ENCODE measurements at regions not wholly inside any gene's neighbourhood (a gene's known extent, or its start where the extent isn't known, plus 50 kb on each side); places are given as distances from the start of the nearest gene placed in this dataset.

DNA sequence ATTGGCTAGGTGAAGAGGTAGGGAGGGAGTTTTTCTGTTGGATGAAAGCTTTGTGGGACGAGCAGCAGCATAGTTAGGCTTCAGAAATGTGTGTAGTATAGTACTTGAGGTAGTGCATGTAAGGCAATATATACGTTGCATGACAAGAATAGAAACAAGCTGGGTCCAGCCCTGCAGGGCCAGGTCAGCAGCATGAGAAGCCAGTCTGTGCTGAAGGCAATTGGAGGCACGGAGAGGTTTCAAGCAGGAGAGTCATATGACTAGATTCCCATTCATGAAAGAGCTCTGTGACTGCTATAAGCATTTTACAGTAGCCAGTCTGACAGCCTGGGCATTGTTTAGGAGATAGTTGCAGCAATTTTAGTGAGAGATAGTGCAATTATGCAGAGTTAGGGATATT, 84.2 kb upstream of the DSCAM start (continued):
- TF ChIP-seq, protein P1, sequence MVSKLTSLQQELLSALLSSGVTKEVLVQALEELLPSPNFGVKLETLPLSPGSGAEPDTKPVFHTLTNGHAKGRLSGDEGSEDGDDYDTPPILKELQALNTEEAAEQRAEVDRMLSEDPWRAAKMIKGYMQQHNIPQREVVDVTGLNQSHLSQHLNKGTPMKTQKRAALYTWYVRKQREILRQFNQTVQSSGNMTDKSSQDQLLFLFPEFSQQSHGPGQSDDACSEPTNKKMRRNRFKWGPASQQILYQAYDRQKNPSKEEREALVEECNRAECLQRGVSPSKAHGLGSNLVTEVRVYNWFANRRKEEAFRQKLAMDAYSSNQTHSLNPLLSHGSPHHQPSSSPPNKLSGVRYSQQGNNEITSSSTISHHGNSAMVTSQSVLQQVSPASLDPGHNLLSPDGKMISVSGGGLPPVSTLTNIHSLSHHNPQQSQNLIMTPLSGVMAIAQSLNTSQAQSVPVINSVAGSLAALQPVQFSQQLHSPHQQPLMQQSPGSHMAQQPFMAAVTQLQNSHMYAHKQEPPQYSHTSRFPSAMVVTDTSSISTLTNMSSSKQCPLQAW (CRISPR knock-in tag; IDR thresholded peaks at IDR 0.05), result no peak
- no peak for TF ChIP-seq NFATC3 (CRISPR knock-in tag; IDR thresholded peaks at IDR 0.05)
- no peak for TF ChIP-seq ZSCAN21 (CRISPR knock-in tag; IDR thresholded peaks at IDR 0.05; ENCODE audit: borderline replicate concordance)
- no peak for TF ChIP-seq ZNF781 (CRISPR knock-in tag; IDR thresholded peaks at IDR 0.05; ENCODE audit: borderline replicate concordance, not compliant biosample characterization)
- no peak for TF ChIP-seq ZNF224 (CRISPR knock-in tag; IDR thresholded peaks at IDR 0.05)
- no peak for TF ChIP-seq TARDBP (CRISPR knock-in tag; IDR thresholded peaks at IDR 0.05)
- TF ChIP-seq, protein P2, sequence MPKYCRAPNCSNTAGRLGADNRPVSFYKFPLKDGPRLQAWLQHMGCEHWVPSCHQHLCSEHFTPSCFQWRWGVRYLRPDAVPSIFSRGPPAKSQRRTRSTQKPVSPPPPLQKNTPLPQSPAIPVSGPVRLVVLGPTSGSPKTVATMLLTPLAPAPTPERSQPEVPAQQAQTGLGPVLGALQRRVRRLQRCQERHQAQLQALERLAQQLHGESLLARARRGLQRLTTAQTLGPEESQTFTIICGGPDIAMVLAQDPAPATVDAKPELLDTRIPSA (CRISPR knock-in tag; IDR thresholded peaks at IDR 0.05; ENCODE audit: borderline replicate concordance), result no peak
- no peak for TF ChIP-seq SMAD1 (CRISPR knock-in tag; IDR thresholded peaks at IDR 0.05; ENCODE audit: borderline replicate concordance, low read depth)

GRCh38 chr21:40936178-40936577, 89.2 kb upstream of the DSCAM start:
- no peak for DNase-seq (ENCODE audit: low spot score)
- Histone ChIP-seq H4K20me1 (ENCODE audit: insufficient read depth, low read length) (no peaks in the 10 kb centered on the region), H3K9ac (ENCODE audit: insufficient read depth, low read depth, low read length) (no peak overlapping the region), H3K27ac (ENCODE audit: extremely low read length, insufficient read depth, low read length) (no peak overlapping the region), H3K4me1 (ENCODE audit: insufficient read depth, low read length) (no peaks in the 10 kb centered on the region), H3K9me3 (ENCODE audit: low read length) (peaks cover 84% of the 10 kb centered on the region), H3K27me3 (ENCODE audit: control insufficient read depth in 1 of 2, insufficient read depth in 2 of 2, low read length in 2 of 2) (no peaks in the 10 kb centered on the region; a peak in 1 of 5 replicates), H3K36me3 (replicated peaks in 1 of 2; ENCODE audit: control insufficient read depth in 1 of 2, insufficient read depth in 2 of 2, low read length in 2 of 2) (no peaks in the 10 kb centered on the region), H3K4me3 (replicated peaks in 1 of 3; ENCODE audit: insufficient read depth in 1 of 3, low read depth in 2 of 3, low read length in 3 of 3) (no peak overlapping the region), H3K79me2 (ENCODE audit: insufficient read depth, low read length) (no peaks in the 10 kb centered on the region), H2AFZ (ENCODE audit: low read length) (no peak overlapping the region), H3K4me2 (ENCODE audit: low read depth, low read length) (no peak overlapping the region)
- FAIRE-seq, result no peak
- intact Hi-C loops (cut with micrococcal nuclease; ENCODE audit: unreplicated experiment), result no loop called here
- POLR2A ChIA-PET, result no interaction called here
- in situ Hi-C loops (cut with HindIII; ENCODE audit: extremely low pct_ligation_motif_present, low pct_unique_long_range_greater_than_20kb), result no loop called here
- 7% methylated on average over 2 of the region's 2 CpGs for WGBS (ENCODE audit: low lambda C conversion rate)
- no TSS peak for BruUV-seq (replicated peaks)
- CTCF ChIA-PET (ENCODE audit: low intra/inter-chr PET ratio, low total read pairs), result no interaction called here
- ATAC-seq, result no peak
- TF ChIP-seq ZNF670 (CRISPR knock-in tag; IDR thresholded peaks at IDR 0.05; ENCODE audit: borderline replicate concordance), result no peak
- TF ChIP-seq, protein P3, sequence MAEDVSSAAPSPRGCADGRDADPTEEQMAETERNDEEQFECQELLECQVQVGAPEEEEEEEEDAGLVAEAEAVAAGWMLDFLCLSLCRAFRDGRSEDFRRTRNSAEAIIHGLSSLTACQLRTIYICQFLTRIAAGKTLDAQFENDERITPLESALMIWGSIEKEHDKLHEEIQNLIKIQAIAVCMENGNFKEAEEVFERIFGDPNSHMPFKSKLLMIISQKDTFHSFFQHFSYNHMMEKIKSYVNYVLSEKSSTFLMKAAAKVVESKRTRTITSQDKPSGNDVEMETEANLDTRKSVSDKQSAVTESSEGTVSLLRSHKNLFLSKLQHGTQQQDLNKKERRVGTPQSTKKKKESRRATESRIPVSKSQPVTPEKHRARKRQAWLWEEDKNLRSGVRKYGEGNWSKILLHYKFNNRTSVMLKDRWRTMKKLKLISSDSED (CRISPR knock-in tag; IDR thresholded peaks at IDR 0.05), result no peak
- TF ChIP-seq ZEB1 (IDR thresholded peaks at IDR 0.05; ENCODE audit: insufficient replicate concordance, low read depth), result no peak
- TF ChIP-seq, protein P4, sequence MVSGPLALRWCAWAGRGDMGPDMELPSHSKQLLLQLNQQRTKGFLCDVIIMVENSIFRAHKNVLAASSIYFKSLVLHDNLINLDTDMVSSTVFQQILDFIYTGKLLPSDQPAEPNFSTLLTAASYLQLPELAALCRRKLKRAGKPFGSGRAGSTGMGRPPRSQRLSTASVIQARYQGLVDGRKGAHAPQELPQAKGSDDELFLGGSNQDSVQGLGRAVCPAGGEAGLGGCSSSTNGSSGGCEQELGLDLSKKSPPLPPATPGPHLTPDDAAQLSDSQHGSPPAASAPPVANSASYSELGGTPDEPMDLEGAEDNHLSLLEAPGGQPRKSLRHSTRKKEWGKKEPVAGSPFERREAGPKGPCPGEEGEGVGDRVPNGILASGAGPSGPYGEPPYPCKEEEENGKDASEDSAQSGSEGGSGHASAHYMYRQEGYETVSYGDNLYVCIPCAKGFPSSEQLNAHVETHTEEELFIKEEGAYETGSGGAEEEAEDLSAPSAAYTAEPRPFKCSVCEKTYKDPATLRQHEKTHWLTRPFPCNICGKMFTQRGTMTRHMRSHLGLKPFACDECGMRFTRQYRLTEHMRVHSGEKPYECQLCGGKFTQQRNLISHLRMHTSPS (CRISPR knock-in tag; IDR thresholded peaks at IDR 0.05; ENCODE audit: low read depth), result no peak
- TF ChIP-seq NAIF1 (CRISPR knock-in tag; IDR thresholded peaks at IDR 0.05; ENCODE audit: borderline replicate concordance), result no peak
- TF ChIP-seq POLR2AphosphoS5 (IDR thresholded peaks at IDR 0.05; ENCODE audit: low read depth, low read length), result no peak
- TF ChIP-seq, protein P5, sequence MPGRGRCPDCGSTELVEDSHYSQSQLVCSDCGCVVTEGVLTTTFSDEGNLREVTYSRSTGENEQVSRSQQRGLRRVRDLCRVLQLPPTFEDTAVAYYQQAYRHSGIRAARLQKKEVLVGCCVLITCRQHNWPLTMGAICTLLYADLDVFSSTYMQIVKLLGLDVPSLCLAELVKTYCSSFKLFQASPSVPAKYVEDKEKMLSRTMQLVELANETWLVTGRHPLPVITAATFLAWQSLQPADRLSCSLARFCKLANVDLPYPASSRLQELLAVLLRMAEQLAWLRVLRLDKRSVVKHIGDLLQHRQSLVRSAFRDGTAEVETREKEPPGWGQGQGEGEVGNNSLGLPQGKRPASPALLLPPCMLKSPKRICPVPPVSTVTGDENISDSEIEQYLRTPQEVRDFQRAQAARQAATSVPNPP (CRISPR knock-in tag; IDR thresholded peaks at IDR 0.05), result no peak
- TF ChIP-seq ZNF264 (CRISPR knock-in tag; IDR thresholded peaks at IDR 0.05), result no peak
- TF ChIP-seq MATR3 (CRISPR knock-in tag; IDR thresholded peaks at IDR 0.05), result no peak
- TF ChIP-seq ZNF510 (CRISPR knock-in tag; IDR thresholded peaks at IDR 0.05; ENCODE audit: low read depth), result no peak
- no peak for TF ChIP-seq NR2F6 (IDR thresholded peaks at IDR 0.05)
- no peak for TF ChIP-seq NR2F6 (CRISPR knock-in tag; IDR thresholded peaks at IDR 0.05)

Measured in HepG2 (cell line).